ENCODE measurements at regions not wholly inside any gene's neighbourhood (a gene's known extent, or its start where the extent isn't known, plus 50 kb on each side); places are given as distances from the start of the nearest gene placed in this dataset.
"Not testable (repeated sequence)": the region's sequence is repeated elsewhere in the genome, so short reads cannot be mapped to it uniquely, and the experiment has no call there.

DNA sequence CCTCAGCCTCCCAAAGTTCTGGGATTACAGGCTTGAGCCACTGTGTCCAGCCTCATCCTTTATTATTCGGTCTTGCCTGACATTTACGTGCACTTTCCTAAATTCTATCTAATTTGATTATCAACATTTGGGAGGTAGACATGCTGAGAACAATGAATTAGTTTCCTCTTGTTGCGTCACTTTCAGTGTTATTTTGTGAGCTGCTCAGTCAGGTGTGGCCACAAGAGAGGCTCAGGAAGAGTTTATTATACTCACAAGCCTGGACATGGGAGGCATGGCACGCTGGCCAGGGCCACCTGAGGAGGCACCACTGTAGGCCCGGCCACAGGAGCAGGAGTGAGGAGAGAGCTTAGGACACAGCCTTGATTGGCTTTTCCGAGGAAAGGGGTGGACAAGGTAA lies 59.7 kb upstream of the RBFOX2 start:
- DNase-seq (ENCODE audit: low read depth in 2 of 2): no peak

DNA sequence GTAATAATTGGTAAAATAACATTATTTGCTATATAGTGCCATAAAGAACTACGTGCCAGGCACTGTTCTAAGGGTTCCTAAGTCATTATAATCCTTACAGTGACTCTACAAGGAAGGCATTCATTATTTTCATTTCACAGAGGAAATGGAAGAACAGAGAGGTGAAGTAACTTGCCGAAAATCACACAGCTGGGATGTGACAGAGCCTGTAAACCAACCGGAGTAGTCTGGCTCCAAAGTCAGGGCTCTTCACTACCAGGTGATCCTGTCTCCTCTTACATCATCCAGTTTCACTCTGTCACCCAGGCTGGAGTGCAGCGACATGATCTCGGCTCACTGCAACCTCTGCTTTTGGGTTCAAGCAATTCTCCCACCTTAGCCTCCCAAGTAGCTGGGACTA lies 59.2 kb upstream of the RBFOX2 start:
- DNase-seq (ENCODE audit: low read depth in 2 of 2): no peak

DNA sequence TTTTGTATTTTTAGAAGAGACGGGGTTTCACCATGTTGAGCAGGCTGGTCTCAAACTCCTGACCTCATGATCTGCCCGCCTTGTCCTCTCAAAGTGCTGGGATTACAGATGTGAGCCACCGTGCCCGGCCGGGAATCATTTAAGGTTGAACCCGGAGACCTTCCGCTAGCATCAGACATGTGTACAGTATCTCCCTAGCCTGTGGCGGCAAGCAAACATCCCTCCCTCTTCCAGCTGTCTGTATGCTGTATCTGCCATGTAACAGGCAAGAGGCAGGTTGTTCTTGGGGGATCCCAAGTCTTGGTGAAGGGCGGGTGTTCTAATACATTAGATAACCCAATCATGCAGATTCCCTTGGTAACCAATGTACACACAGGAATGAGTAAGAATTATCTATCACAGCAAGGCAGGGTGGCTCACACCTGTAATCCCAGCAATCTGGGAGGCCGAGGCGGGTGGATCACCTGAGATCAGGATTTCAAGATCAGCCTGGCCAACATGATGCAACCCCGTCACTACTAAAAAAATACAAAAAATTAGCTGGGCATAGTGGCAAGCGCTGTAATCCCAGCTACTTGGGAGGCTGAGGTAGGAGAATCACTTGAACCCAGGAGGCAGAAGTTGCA lies 58.1 kb upstream of the RBFOX2 start:
- no peak for DNase-seq (ENCODE audit: low read depth in 2 of 2)

DNA sequence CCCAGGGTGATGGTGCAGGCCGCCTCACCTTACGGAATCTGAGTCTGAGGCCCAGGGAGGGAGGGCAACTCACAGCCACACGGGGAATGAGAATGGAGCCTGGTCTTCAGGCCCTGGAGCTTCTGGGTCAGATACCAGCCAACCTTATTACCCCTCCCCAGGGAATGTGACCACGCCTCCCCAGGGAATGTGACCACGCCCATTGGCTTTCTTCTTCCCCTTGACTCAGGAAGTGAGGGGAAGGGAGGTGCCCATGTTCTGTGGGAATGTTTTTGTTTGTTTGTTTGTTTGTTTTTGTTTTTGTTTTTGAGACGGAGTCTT lies 57.5 kb upstream of the RBFOX2 start:
- DNase-seq (ENCODE audit: low read depth in 2 of 2): no peak

DNA sequence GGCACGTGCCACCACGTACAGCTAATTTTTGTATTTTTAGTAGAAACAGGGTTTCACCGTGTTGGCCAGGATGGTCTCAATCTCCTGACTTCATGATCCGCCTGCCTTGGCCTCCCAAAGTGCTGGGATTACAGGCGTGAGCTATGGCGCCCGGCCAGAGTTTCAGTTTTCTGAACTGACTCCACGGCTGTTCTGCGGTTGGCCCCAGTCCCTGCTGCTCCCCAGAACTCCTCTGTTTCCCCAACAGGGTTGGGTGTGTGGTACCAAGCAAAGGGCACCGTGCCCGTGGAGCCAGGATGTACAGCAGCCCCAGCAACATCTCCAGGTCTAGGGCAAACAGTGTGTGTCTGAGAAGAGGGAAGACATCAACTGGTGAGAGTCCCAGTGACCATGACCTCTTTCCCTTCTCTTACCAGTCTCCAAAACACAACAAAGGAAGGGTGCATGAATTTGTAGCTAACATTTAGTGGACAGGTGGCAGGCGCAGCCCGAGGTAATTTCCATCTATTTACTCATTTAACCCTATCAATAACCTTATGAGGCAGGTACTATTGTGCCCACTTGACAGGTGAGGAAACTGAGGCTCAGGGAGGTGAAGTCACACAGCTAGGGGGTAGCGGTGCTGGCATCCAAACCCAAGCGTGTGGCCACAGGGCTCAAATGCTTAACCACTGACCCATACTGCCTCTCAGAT lies 57.0 kb upstream of the RBFOX2 start:
- no peak for DNase-seq (ENCODE audit: low read depth in 2 of 2)

DNA sequence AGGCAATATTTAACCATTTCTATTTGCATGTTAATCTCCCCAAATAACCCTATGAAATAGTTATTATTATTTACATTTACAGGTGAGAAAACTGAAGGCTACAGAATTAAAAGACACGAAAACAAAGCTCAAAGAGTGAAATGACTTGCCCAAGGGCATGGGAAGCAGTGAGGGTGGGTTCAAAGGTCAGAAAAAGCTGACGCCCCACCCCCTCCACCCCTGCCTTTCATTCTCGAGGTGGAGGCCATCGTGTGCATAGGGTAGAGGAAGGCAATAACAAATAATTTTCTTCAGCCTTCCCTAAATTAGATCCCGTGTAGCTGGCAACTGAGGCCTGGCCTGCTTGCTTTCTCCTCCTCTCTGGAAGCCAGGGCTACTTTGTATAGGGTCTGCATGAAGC lies 56.1 kb upstream of the RBFOX2 start:
- DNase-seq (ENCODE audit: low read depth in 2 of 2): no peak

DNA sequence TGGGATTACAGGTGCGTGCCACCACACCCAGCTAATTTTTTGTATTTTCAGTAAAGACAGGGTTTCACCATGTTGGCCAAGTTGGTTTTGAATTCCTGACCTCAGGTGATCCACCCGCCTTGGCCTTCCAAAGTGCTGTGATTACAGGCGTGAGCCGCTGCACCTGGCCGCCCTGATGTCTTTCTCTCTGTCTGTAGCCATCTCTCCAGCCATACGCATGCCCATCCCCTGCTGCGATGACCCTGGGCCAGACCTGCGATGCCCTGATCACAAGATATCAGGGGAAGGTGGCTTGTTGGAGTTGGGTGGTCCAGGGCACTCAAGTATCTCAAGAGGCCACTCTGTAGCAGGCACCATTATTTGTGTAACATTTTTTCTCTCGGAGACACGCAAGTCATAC lies 54.4 kb upstream of the RBFOX2 start:
- DNase-seq (ENCODE audit: low read depth in 2 of 2): no peak

DNA sequence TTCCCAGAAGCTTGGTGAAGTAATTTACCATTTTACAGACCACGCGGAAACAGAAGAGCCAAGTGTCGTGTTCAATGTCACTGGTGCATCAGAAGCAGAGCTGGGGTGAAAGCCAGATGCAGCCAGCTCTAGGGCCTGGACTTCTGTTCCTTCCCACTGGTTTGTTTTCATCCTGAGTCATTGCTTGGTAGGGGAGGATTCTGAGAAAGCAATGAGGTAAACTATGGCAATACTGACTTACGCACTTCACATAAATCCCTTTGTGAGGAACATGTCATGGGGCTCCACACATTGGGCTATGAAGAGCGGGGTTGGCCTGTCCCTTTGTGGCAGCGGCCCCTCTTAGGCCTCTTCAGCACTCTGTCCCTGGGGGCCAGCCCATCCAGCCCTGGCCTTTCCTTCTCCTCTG lies 52.4 kb upstream of the RBFOX2 start:
- DNase-seq (ENCODE audit: low read depth in 2 of 2): peak; percentile 51 to 59

DNA sequence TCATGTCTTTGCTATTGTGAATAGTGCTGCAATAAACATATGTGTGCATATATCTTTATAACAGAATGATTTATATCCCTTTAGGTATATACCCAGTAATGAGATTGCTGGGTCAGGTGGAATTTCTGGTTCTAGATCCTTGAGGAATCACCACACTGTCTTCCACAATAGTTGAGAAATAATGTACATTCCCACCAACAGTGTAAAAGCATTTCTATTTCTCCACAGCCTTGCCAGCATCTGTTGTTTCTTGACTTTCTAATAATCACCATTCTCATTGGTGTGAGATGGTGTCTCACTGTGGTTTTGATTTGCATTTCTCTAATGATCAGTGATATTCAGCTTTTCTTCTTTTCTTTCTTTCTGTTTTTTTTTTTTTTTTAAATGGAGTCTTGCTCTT lies 51.7 kb upstream of the RBFOX2 start:
- not testable (repeated sequence) for DNase-seq (ENCODE audit: low read depth in 2 of 2)

DNA sequence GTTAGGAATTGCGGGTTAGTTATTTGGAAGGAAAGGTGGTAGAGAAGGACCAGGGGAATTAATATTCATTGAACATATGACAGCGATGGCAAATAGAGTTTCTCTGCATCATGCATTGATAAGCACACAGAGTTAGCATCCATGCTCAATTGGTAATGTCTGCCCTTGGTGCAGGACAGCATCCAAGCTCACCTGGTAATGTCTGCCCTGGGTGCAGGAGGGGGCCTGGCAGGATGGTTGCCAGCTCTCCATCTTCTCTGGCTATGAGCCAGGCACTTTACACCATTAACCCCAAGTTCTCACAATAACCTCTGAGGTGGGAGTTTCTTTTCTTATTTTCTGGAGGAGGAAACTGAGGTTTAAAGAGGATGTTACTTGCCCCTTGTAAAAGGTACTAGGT lies 50.4 kb upstream of the RBFOX2 start:
- DNase-seq (ENCODE audit: low read depth in 2 of 2): no peak
